Limb (tissue), 2 donors: ENCODE measurements at regions not wholly inside any gene's neighbourhood (a gene's known extent, or its start where the extent isn't known, plus 50 kb on each side); places are given as distances from the start of the nearest gene placed in this dataset.
A peak's percentile ranks its signal among the peaks of the same experiment; 100 is the strongest.

Source experiments
- DNase-seq, 2 donors: peaks; one replicate each; pipeline ENCODE4 v3.0.0-alpha.2; 2016; ENCODE audit errors: extremely low spot score in 2 of 2

GRCh38 chr13:76711550-76712182, 174.5 kb downstream of the KCTD12 start:
- DNase-seq = peak in 1 of 2 donors; percentile 91

- DNase-seq = no peak
These were observed 176.4 kb downstream of the KCTD12 start for GRCh38 chr13:76709851-76710250.

GRCh38 chr13:76708138-76708688, 178.0 kb downstream of the KCTD12 start:
- no peak for DNase-seq

GRCh38 chr13:76707360-76707759, 178.8 kb downstream of the KCTD12 start:
- no peak for DNase-seq

- no peak for DNase-seq
These were observed 182.4 kb downstream of the KCTD12 start for GRCh38 chr13:76703621-76704288.

- DNase-seq = no peak
These were observed 183.0 kb downstream of the KCTD12 start for GRCh38 chr13:76703216-76703615.

- DNase-seq = no peak
These were observed 188.9 kb downstream of the KCTD12 start for GRCh38 chr13:76697288-76697687.

GRCh38 chr13:76696370-76696769, 189.8 kb downstream of the KCTD12 start:
- DNase-seq = no peak

- no peak for DNase-seq
These were observed 193.1 kb downstream of the KCTD12 start for GRCh38 chr13:76693086-76693485.

GRCh38 chr13:76692346-76692745, 193.9 kb downstream of the KCTD12 start:
- no peak for DNase-seq

- DNase-seq = no peak
These were observed 195.6 kb downstream of the KCTD12 start for GRCh38 chr13:76690611-76691010.

GRCh38 chr13:76687467-76687866, 198.7 kb downstream of the KCTD12 start:
- DNase-seq = no peak

- DNase-seq = no peak
These were observed 200.3 kb downstream of the KCTD12 start for GRCh38 chr13:76685938-76686337.

- DNase-seq = no peak
These were observed 201.9 kb downstream of the KCTD12 start for GRCh38 chr13:76684336-76684735.

- DNase-seq = no peak
These were observed 202.4 kb downstream of the KCTD12 start for GRCh38 chr13:76683854-76684253.

GRCh38 chr13:76683168-76683567, 203.0 kb downstream of the KCTD12 start:
- DNase-seq = no peak

- DNase-seq = no peak
These were observed 206.1 kb downstream of the KCTD12 start for GRCh38 chr13:76680112-76680511.

- peak; percentile 34 to 65 for DNase-seq
These were observed 209.2 kb downstream of the KCTD12 start for GRCh38 chr13:76677043-76677442.

- DNase-seq = peak in 1 of 2 donors; percentile 29
These were observed 213.8 kb downstream of the KCTD12 start for GRCh38 chr13:76672420-76672819.

- no peak for DNase-seq
These were observed 217.5 kb downstream of the KCTD12 start for GRCh38 chr13:76668716-76669115.

GRCh38 chr13:76668141-76668540, 218.1 kb downstream of the KCTD12 start:
- no peak for DNase-seq

- DNase-seq = peak in 1 of 2 donors; percentile 36
These were observed 218.7 kb downstream of the KCTD12 start for GRCh38 chr13:76667551-76667950.
